Hepatocyte (in vitro differentiated cells): ENCODE measurements at regions not wholly inside any gene's neighbourhood (a gene's known extent, or its start where the extent isn't known, plus 50 kb on each side); places are given as distances from the start of the nearest gene placed in this dataset. TPM values are rescaled to one million over a fixed set of nuclear protein-coding genes. Genes with fewer than 3 reads are reported as not detected.

Source experiments
- DNase-seq: peaks from one replicate; pipeline ENCODE4 v3.0.0-alpha.2; 2016; ENCODE audit warnings: low spot score
- H2AFZ ChIP-seq: fragments of 200-600 bp; sonication (generic); 2 replicates; pipeline ENCODE4 v1.6.0; 2016; ENCODE audit warnings: antibody characterized with exemption, mild to moderate bottlenecking
- H3K27ac ChIP-seq: fragments of 200-600 bp; sonication (generic); 2 replicates; pipeline ENCODE4 v1.5.1; 2016; ENCODE audit warnings: mild to moderate bottlenecking
- H3K27me3 ChIP-seq: fragments of 200-600 bp; sonication (generic); 2 replicates; pipeline ENCODE4 v1.6.1; 2016
- H3K36me3 ChIP-seq: fragments of 200-600 bp; sonication (generic); replicated peaks from 2 replicates; pipeline ENCODE4 v1.5.1; 2016; ENCODE audit warnings: low read depth; ENCODE audit not compliant: insufficient read depth
- H3K4me1 ChIP-seq: fragments of 200-600 bp; sonication (generic); 2 replicates; pipeline ENCODE4 v1.5.1; 2016; ENCODE audit warnings: mild to moderate bottlenecking, moderate library complexity; ENCODE audit not compliant: insufficient read depth
- H3K4me2 ChIP-seq: fragments of 200-600 bp; sonication (generic); 2 replicates; pipeline ENCODE4 v1.6.0; 2016
- H3K4me3 ChIP-seq: fragments of 200-600 bp; sonication (generic); 2 replicates; pipeline ENCODE4 v1.5.1; 2016; ENCODE audit warnings: mild to moderate bottlenecking
- H3K79me2 ChIP-seq: fragments of 200-600 bp; sonication (generic); 2 replicates; pipeline ENCODE4 v1.6.0; 2017; ENCODE audit warnings: mild to moderate bottlenecking
- H3K9me2 ChIP-seq: fragments of 200-600 bp; sonication (generic); replicated peaks from 2 replicates; pipeline ENCODE4 v1.6.0; 2017; ENCODE audit warnings: mild to moderate bottlenecking; ENCODE audit not compliant: insufficient read depth
- H3K9me3 ChIP-seq: fragments of 200-600 bp; sonication (generic); 2 replicates; pipeline ENCODE4 v1.5.1; 2016; ENCODE audit warnings: low read depth, mild to moderate bottlenecking
- H4K20me1 ChIP-seq: fragments of 200-600 bp; sonication (generic); 2 replicates; pipeline ENCODE4 v1.6.0; 2016; ENCODE audit warnings: mild to moderate bottlenecking; ENCODE audit not compliant: insufficient read depth, poor library complexity, severe bottlenecking
- CTCF ChIP-seq: fragments of 200-600 bp; sonication (generic); IDR thresholded peaks from 2 replicates; pipeline ENCODE4 v1.5.1; 2016; ENCODE audit warnings: antibody characterized with exemption, mild to moderate bottlenecking; ENCODE audit not compliant: poor library complexity
- EZH2 ChIP-seq: fragments of 200-600 bp; sonication (generic); IDR thresholded peaks from 2 replicates; pipeline ENCODE4 v1.6.1; 2016; ENCODE audit warnings: antibody characterized with exemption, mild to moderate bottlenecking, borderline replicate concordance
- EZH2phosphoT487 ChIP-seq: fragments of 200-600 bp; sonication (generic); IDR thresholded peaks from one replicate; pipeline ENCODE4 v1.6.1; 2018; ENCODE audit warnings: antibody characterized with exemption, mild to moderate bottlenecking, low read depth, moderate library complexity; ENCODE audit not compliant: unreplicated experiment, severe bottlenecking
- WGBS: methylation state at CpG from one replicate; pipeline ENCODE4 v1.1.6; 2016; ENCODE audit warnings: low lambda C conversion rate; ENCODE audit errors: missing lambda C conversion rate; 5-methylcytosine and 5-hydroxymethylcytosine counted together
- small RNA-seq: library from RNA; depleted of rRNA; stranded (forward); fragments of <200 nt; gene quantifications from one replicate; pipeline ENCODE3, GENCODE V24; 2014

GRCh38 chr17:70022175-70022574 lies 52.9 kb upstream of the KCNJ16 start:
- Histone ChIP-seq H3K4me3 (no peak overlapping the region), H4K20me1 (no peaks in the 10 kb centered on the region), H3K36me3 (no peaks in the 10 kb centered on the region), H3K79me2 (no peaks in the 10 kb centered on the region), H3K9me2 (no peaks in the 10 kb centered on the region), H3K4me1 (no peaks in the 10 kb centered on the region), H2AFZ (no peak overlapping the region), H3K9me3 (no peaks in the 10 kb centered on the region), H3K4me2 (no peak overlapping the region), H3K27ac (no peak overlapping the region), H3K27me3 (no peaks in the 10 kb centered on the region)
- 84% methylated on average over 3 of the region's 3 CpGs for WGBS
- TF ChIP-seq EZH2 (no peak), CTCF (no peak), EZH2phosphoT487 (no peak)
- no peak for DNase-seq

GRCh38 chr17:70024253-70024652 lies 50.8 kb upstream of the KCNJ16 start:
- Histone ChIP-seq H3K4me3 (no peak overlapping the region), H3K4me2 (no peak overlapping the region), H3K9me2 (no peaks in the 10 kb centered on the region), H3K27me3 (no peaks in the 10 kb centered on the region), H3K4me1 (no peaks in the 10 kb centered on the region), H3K36me3 (no peaks in the 10 kb centered on the region), H3K27ac (no peak overlapping the region), H4K20me1 (no peaks in the 10 kb centered on the region), H3K9me3 (no peaks in the 10 kb centered on the region), H2AFZ (no peak overlapping the region), H3K79me2 (no peaks in the 10 kb centered on the region)
- no peak for TF ChIP-seq EZH2
- TF ChIP-seq CTCF: no peak
- TF ChIP-seq EZH2phosphoT487: no peak
- WGBS: 93% methylated on average over 1 of the region's 1 CpG
- DNase-seq: no peak

Small RNA genes lying in the stretch of these regions (small RNA-seq; reads per million reads assigned to genes)
- gene AC002545.1: not detected
- not detected for gene RF00019
